Calu3 (cell line): ENCODE measurements at regions not wholly inside any gene's neighbourhood (a gene's known extent, or its start where the extent isn't known, plus 50 kb on each side); places are given as distances from the start of the nearest gene placed in this dataset.

ENCODE experiments used
- BruUV-seq: library from RNA; stranded (reverse); fragments of 400-500 nt; replicated peaks from 2 replicates; lab custom pipeline; 2021; lab: Mats Ljungman, UMichigan
- CTCF ChIA-PET: fragments of 300-600 bp; sonication (Branson Sonifier 250); formaldehyde crosslinking; loops from one replicate; lab custom pipeline; 2022; ENCODE audit warnings: antibody characterized with exemption; lab: Charles Lee
- DNase-seq: peaks from one replicate; pipeline ENCODE4 v3.0.0; 2022
- H3K27ac Mint-ChIP-seq: one replicate; pipeline ENCODE4 v1.8.0; 2022; ENCODE audit warnings: mixed read lengths; ENCODE audit not compliant: unreplicated experiment
- H3K27me3 Mint-ChIP-seq: one replicate; pipeline ENCODE4 v1.8.0; 2022; ENCODE audit warnings: mixed read lengths; ENCODE audit not compliant: unreplicated experiment
- H3K36me3 Mint-ChIP-seq: one replicate; pipeline ENCODE4 v1.8.0; 2022; ENCODE audit warnings: mild to moderate bottlenecking, moderate library complexity, mixed read lengths; ENCODE audit not compliant: insufficient read depth, unreplicated experiment
- H3K4me1 Mint-ChIP-seq: one replicate; pipeline ENCODE4 v1.8.0; 2022; ENCODE audit warnings: mild to moderate bottlenecking, low read depth, mixed read lengths; ENCODE audit not compliant: unreplicated experiment
- H3K4me3 Mint-ChIP-seq: one replicate; pipeline ENCODE4 v1.8.0; 2022; ENCODE audit warnings: mild to moderate bottlenecking, low read depth, moderate library complexity, mixed read lengths; ENCODE audit not compliant: unreplicated experiment
- H3K9me3 Mint-ChIP-seq: one replicate; pipeline ENCODE4 v1.8.0; 2022; ENCODE audit warnings: low read depth, mixed read lengths; ENCODE audit not compliant: unreplicated experiment
- CTCF ChIP-seq: fragments of 200-600 bp; IDR thresholded peaks from one replicate; pipeline ENCODE4 v1.8.0; 2022; ENCODE audit warnings: antibody characterized with exemption; ENCODE audit not compliant: unreplicated experiment
- intact Hi-C: fragments of 100-400 bp; cut with micrococcal nuclease; formaldehyde crosslinking; loops from one replicate; pipeline ENCODE4 v1.10.0; 2022; ENCODE audit not compliant: unreplicated experiment

- Mint-ChIP-seq H3K4me1 (no peaks in the 10 kb centered on the region), H3K27ac (no peak overlapping the region), H3K4me3 (no peak overlapping the region), H3K36me3 (no peaks in the 10 kb centered on the region), H3K27me3 (no peaks in the 10 kb centered on the region), H3K9me3 (no peaks in the 10 kb centered on the region)
- BruUV-seq: no TSS peak
- CTCF ChIA-PET: no interaction called here
- no peak for DNase-seq
- TF ChIP-seq CTCF: no peak
- intact Hi-C loops: no loop called here
Observed at GRCh38 chr3:61311044-61311443, 59.8 kb upstream of the FHIT start.

GRCh38 chr3:61315871-61316270, 64.6 kb upstream of the FHIT start:
- DNase-seq: no peak
- intact Hi-C loops: no loop called here
- no peak for TF ChIP-seq CTCF
- H3K9me3 Mint-ChIP-seq: peaks cover 4% of the 10 kb centered on the region
- no peak overlapping the region for H3K27ac Mint-ChIP-seq
- H3K4me1 Mint-ChIP-seq: no peaks in the 10 kb centered on the region
- H3K27me3 Mint-ChIP-seq: no peaks in the 10 kb centered on the region
- no peaks in the 10 kb centered on the region for H3K36me3 Mint-ChIP-seq
- CTCF ChIA-PET: no interaction called here
- no peak overlapping the region for H3K4me3 Mint-ChIP-seq
- no TSS peak for BruUV-seq

GRCh38 chr3:61323094-61323493, 71.8 kb upstream of the FHIT start:
- Mint-ChIP-seq H3K4me3 (no peak overlapping the region), H3K36me3 (no peaks in the 10 kb centered on the region)

GRCh38 chr3:61331929-61332552, 80.8 kb upstream of the FHIT start:
- BruUV-seq: no TSS peak
- intact Hi-C loops: no loop called here
- H3K27ac Mint-ChIP-seq: no peak overlapping the region
- no peaks in the 10 kb centered on the region for H3K27me3 Mint-ChIP-seq
- no peaks in the 10 kb centered on the region for H3K9me3 Mint-ChIP-seq
- CTCF ChIA-PET: no interaction called here
- no peak overlapping the region for H3K4me3 Mint-ChIP-seq
- H3K4me1 Mint-ChIP-seq: no peaks in the 10 kb centered on the region
- H3K36me3 Mint-ChIP-seq: no peaks in the 10 kb centered on the region
- no peak for TF ChIP-seq CTCF
- DNase-seq: no peak

More at GRCh38 chr3:61323094-61323493, 71.8 kb upstream of the FHIT start:
- no peaks in the 10 kb centered on the region for H3K4me1 Mint-ChIP-seq
- CTCF ChIA-PET: no interaction called here
- no peak overlapping the region for H3K27ac Mint-ChIP-seq
- BruUV-seq: no TSS peak
- no peaks in the 10 kb centered on the region for H3K27me3 Mint-ChIP-seq
- intact Hi-C loops: loop anchor here (10.0 kb wide), 1 partner anchor 348 kb away; no protein-coding TSS in a partner anchor
- no peak for DNase-seq
- TF ChIP-seq CTCF: no peak
- peaks cover 10% of the 10 kb centered on the region for H3K9me3 Mint-ChIP-seq
